WTC11 (cell line): ENCODE measurements at regions not wholly inside any gene's neighbourhood (a gene's known extent, or its start where the extent isn't known, plus 50 kb on each side); places are given as distances from the start of the nearest gene placed in this dataset.

Experiments used
- ATAC-seq: fragments of 200-7000 bp; cut with Tn5 transposase; 2 replicates; pipeline ENCODE4 v1.10.0; 2021; ENCODE audit warnings: mild to moderate bottlenecking, moderate library complexity
- CTCF ChIA-PET: fragments of 300-600 bp; sonication (Branson Sonifier 250); formaldehyde crosslinking; loops from one replicate; lab custom pipeline; 2021; ENCODE audit warnings: antibody characterized with exemption; lab: Charles Lee
- POLR2A ChIA-PET: fragments of 350-600 bp; sonication (Branson Sonifier 250); formaldehyde crosslinking; loops from one replicate; lab custom pipeline; 2021; ENCODE audit warnings: antibody characterized with exemption; lab: Charles Lee
- DNase-seq: peaks from one replicate; pipeline ENCODE4 v3.0.0; 2021; ENCODE audit warnings: low spot score
- H3K27ac Mint-ChIP-seq: 2 replicates; pipeline ENCODE4 v1.8.0; 2021; ENCODE audit warnings: mixed read lengths
- H3K27me3 Mint-ChIP-seq: 2 replicates; pipeline ENCODE4 v1.8.0; 2021; ENCODE audit warnings: low read depth, mild to moderate bottlenecking, moderate library complexity, mixed read lengths
- H3K36me3 Mint-ChIP-seq: 2 replicates; pipeline ENCODE4 v1.8.0; 2021; ENCODE audit warnings: mixed read lengths
- H3K4me1 Mint-ChIP-seq: 2 replicates; pipeline ENCODE4 v1.8.0; 2022; ENCODE audit warnings: mixed read lengths
- H3K4me3 Mint-ChIP-seq: 2 replicates; pipeline ENCODE4 v1.8.0; 2021; ENCODE audit warnings: mild to moderate bottlenecking, moderate library complexity, mixed read lengths
- H3K9me3 Mint-ChIP-seq: 2 replicates; pipeline ENCODE4 v1.8.0; 2021; ENCODE audit warnings: mixed read lengths
- ATF2 ChIP-seq: sonication (generic); formaldehyde crosslinking; IDR thresholded peaks from 2 replicates; pipeline ENCODE4 v1.8.1; 2022; ENCODE audit warnings: low read depth, missing genetic modification reagents, borderline replicate concordance
- E2F5 ChIP-seq: sonication (generic); formaldehyde crosslinking; IDR thresholded peaks from 2 replicates; pipeline ENCODE4 v1.8.1; 2022; ENCODE audit warnings: mild to moderate bottlenecking, moderate library complexity, missing genetic modification reagents
- GTF2I ChIP-seq: fragments of 250-450 bp; sonication (Bioruptor Pico); conservative IDR thresholded peaks from 2 replicates; pipeline ENCODE4 v1.4.0; 2021; ENCODE audit warnings: mild to moderate bottlenecking
- MAX ChIP-seq: sonication (generic); formaldehyde crosslinking; IDR thresholded peaks from 2 replicates; pipeline ENCODE4 v1.8.0; 2022; ENCODE audit warnings: mild to moderate bottlenecking, missing genetic modification reagents
- MYBL2 ChIP-seq: sonication (generic); formaldehyde crosslinking; IDR thresholded peaks from 2 replicates; pipeline ENCODE4 v1.8.1; 2023; ENCODE audit warnings: mild to moderate bottlenecking, moderate library complexity, missing genetic modification reagents
- NR2C2 ChIP-seq: sonication (generic); formaldehyde crosslinking; IDR thresholded peaks from 2 replicates; pipeline ENCODE4 v1.8.0; 2022; ENCODE audit warnings: mild to moderate bottlenecking, missing genetic modification reagents
- TEAD4 ChIP-seq: sonication (generic); formaldehyde crosslinking; IDR thresholded peaks from 2 replicates; pipeline ENCODE4 v1.8.0; 2022; ENCODE audit warnings: mild to moderate bottlenecking, missing genetic modification reagents
- TP53 ChIP-seq: sonication (generic); formaldehyde crosslinking; IDR thresholded peaks from 2 replicates; pipeline ENCODE4 v1.8.1; 2023; ENCODE audit warnings: mild to moderate bottlenecking, missing genetic modification reagents
- ZBTB21 ChIP-seq: sonication (generic); formaldehyde crosslinking; IDR thresholded peaks from 2 replicates; pipeline ENCODE4 v1.8.1; 2023; ENCODE audit warnings: mild to moderate bottlenecking, missing genetic modification reagents, borderline replicate concordance
- ZNF423 ChIP-seq: fragments of 250-450 bp; sonication (Bioruptor Pico); IDR thresholded peaks from 2 replicates; pipeline ENCODE4 v2.1.2; 2022; ENCODE audit warnings: mild to moderate bottlenecking, moderate library complexity
- ZNF512 ChIP-seq: sonication (generic); formaldehyde crosslinking; IDR thresholded peaks from 2 replicates; pipeline ENCODE4 v1.8.1; 2022; ENCODE audit warnings: missing genetic modification reagents, borderline replicate concordance
- ZNF532 ChIP-seq: fragments of 250-450 bp; sonication (Bioruptor Pico); IDR thresholded peaks from 2 replicates; pipeline ENCODE4 v1.9.0; 2021; ENCODE audit warnings: mild to moderate bottlenecking, borderline replicate concordance
- ZNF671 ChIP-seq: fragments of 250-450 bp; sonication (Bioruptor Pico); IDR thresholded peaks from 2 replicates; pipeline ENCODE4 v1.8.0; 2021; ENCODE audit warnings: mild to moderate bottlenecking
- TF ChIP-seq, protein P1 (sequence below): fragments of 250-450 bp; sonication (Bioruptor Pico); IDR thresholded peaks from 2 replicates; pipeline ENCODE4 v1.9.0; 2021; ENCODE audit warnings: mild to moderate bottlenecking
- TF ChIP-seq, protein P2 (sequence below): sonication (generic); formaldehyde crosslinking; IDR thresholded peaks from 2 replicates; pipeline ENCODE4 v1.8.1; 2023; ENCODE audit warnings: mild to moderate bottlenecking, missing genetic modification reagents, moderate library complexity

- TF ChIP-seq GTF2I (no peak), E2F5 (CRISPR knock-in tag) (no peak), ZNF512 (CRISPR knock-in tag) (no peak), NR2C2 (no peak), ZNF532 (no peak), ATF2 (CRISPR knock-in tag) (no peak), ZBTB21 (CRISPR knock-in tag) (no peak), MYBL2 (CRISPR knock-in tag) (no peak)
- TF ChIP-seq, protein P1, sequence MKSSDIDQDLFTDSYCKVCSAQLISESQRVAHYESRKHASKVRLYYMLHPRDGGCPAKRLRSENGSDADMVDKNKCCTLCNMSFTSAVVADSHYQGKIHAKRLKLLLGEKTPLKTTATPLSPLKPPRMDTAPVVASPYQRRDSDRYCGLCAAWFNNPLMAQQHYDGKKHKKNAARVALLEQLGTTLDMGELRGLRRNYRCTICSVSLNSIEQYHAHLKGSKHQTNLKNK = no peak
- TF ChIP-seq, protein P2, sequence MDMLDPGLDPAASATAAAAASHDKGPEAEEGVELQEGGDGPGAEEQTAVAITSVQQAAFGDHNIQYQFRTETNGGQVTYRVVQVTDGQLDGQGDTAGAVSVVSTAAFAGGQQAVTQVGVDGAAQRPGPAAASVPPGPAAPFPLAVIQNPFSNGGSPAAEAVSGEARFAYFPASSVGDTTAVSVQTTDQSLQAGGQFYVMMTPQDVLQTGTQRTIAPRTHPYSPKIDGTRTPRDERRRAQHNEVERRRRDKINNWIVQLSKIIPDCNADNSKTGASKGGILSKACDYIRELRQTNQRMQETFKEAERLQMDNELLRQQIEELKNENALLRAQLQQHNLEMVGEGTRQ = no peak
- Mint-ChIP-seq H3K27me3 (peaks cover 13% of the 10 kb centered on the region), H3K27ac (no peak overlapping the region), H3K4me3 (no peak overlapping the region), H3K36me3 (no peaks in the 10 kb centered on the region), H3K9me3 (peaks cover 3% of the 10 kb centered on the region; the same call in 1 of the 2 replicates), H3K4me1 (peaks cover 48% of the 10 kb centered on the region)
- POLR2A ChIA-PET = no interaction called here
- DNase-seq (no peak), ATAC-seq (no peak)
- CTCF ChIA-PET = interaction anchor here (0.6 to 2.1 kb wide), 7 partner anchors 8 to 211 kb away, joined by 3 to 24 read pairs (median 4); no protein-coding TSS in a partner anchor
These were observed 138.9 kb upstream of the COBL start for GRCh38 chr7:51455513-51455912.

- no peaks in the 10 kb centered on the region for H3K36me3 Mint-ChIP-seq
- peaks cover 46% of the 10 kb centered on the region for H3K4me1 Mint-ChIP-seq
- DNase-seq (no peak), ATAC-seq (no peak)
- H3K27ac Mint-ChIP-seq = no peak overlapping the region
- H3K9me3 Mint-ChIP-seq = peaks cover 3% of the 10 kb centered on the region; the same call in 1 of the 2 replicates
- H3K27me3 Mint-ChIP-seq = peaks cover 18% of the 10 kb centered on the region
- ChIA-PET POLR2A (no interaction called here), CTCF (interaction anchor here (1.0 to 2.1 kb wide), 2 partner anchors 10 to 25 kb away, joined by 5 to 24 read pairs; no protein-coding TSS in a partner anchor)
- no peak overlapping the region for H3K4me3 Mint-ChIP-seq
- TF ChIP-seq ZNF671 (CRISPR knock-in tag) (no peak), MAX (CRISPR knock-in tag) (no peak), ZNF423 (CRISPR knock-in tag) (no peak), TP53 (CRISPR knock-in tag) (no peak), TEAD4 (CRISPR knock-in tag) (no peak), NR2C2 (no peak)
- TF ChIP-seq, protein P1 = no peak
- TF ChIP-seq, all 79 proteins: peak for 0
These were observed 138.5 kb upstream of the COBL start for GRCh38 chr7:51455086-51455485.
